GM19324 (cell line): ENCODE measurements at regions not wholly inside any gene's neighbourhood (a gene's known extent, or its start where the extent isn't known, plus 50 kb on each side); places are given as distances from the start of the nearest gene placed in this dataset.

Experiments
- ATAC-seq: cut with Tn5 transposase; IDR thresholded peaks from one replicate; pipeline ENCODE4 v1.9.1; 2021; ENCODE audit warnings: mild to moderate bottlenecking, moderate library complexity; ENCODE audit not compliant: unreplicated experiment, low FRiP score

- no peak for ATAC-seq
Observed at GRCh38 chr1:42096554-42096953, 56.7 kb upstream of the GUCA2B start.

GRCh38 chr1:42089246-42089645, 64.0 kb upstream of the GUCA2B start:
- no peak for ATAC-seq

- no peak for ATAC-seq
Observed at GRCh38 chr1:42086146-42086545, 67.1 kb upstream of the GUCA2B start.

- ATAC-seq, result no peak
Observed at GRCh38 chr1:42085596-42085995, 67.6 kb upstream of the GUCA2B start.

- no peak for ATAC-seq
Observed at GRCh38 chr1:42081475-42081874, 71.7 kb upstream of the GUCA2B start.

- ATAC-seq, result no peak
Observed at GRCh38 chr1:42075179-42075578, 78.0 kb upstream of the GUCA2B start.

- no peak for ATAC-seq
Observed at GRCh38 chr1:42070996-42071395, 82.2 kb upstream of the GUCA2B start.

- ATAC-seq, result no peak
Observed at GRCh38 chr1:42057800-42058199, 95.4 kb upstream of the GUCA2B start.

- ATAC-seq, result no peak
Observed at GRCh38 chr1:42056460-42056859, 96.8 kb upstream of the GUCA2B start.

- no peak for ATAC-seq
Observed at GRCh38 chr1:42055061-42055460, 98.1 kb upstream of the GUCA2B start.

- ATAC-seq, result no peak
Observed at GRCh38 chr1:42052072-42052699, 101.0 kb upstream of the GUCA2B start.

- ATAC-seq, result no peak
Observed at GRCh38 chr1:42047508-42047880, 105.7 kb upstream of the GUCA2B start.

GRCh38 chr1:42046761-42047507, 106.3 kb upstream of the GUCA2B start:
- ATAC-seq, result no peak

- ATAC-seq, result no peak
Observed at GRCh38 chr1:42044346-42044745, 108.9 kb upstream of the GUCA2B start.

GRCh38 chr1:42043811-42044210, 109.4 kb upstream of the GUCA2B start:
- ATAC-seq, result no peak

- no peak for ATAC-seq
Observed at GRCh38 chr1:42043182-42043581, 110.0 kb upstream of the GUCA2B start.

- no peak for ATAC-seq
Observed at GRCh38 chr1:42041031-42041430, 112.2 kb upstream of the GUCA2B start.

GRCh38 chr1:42040159-42040558, 113.1 kb upstream of the GUCA2B start:
- no peak for ATAC-seq

GRCh38 chr1:42038261-42038660, 114.9 kb upstream of the GUCA2B start:
- ATAC-seq, result no peak

- ATAC-seq, result no peak
Observed at GRCh38 chr1:42037586-42037985, 115.6 kb upstream of the GUCA2B start.

GRCh38 chr1:42037161-42037560, 116.0 kb upstream of the GUCA2B start:
- ATAC-seq, result no peak
